NCI-H82 treated with DMSO at 0.1 percent for 48 hours (cell line): ENCODE measurements at regions not wholly inside any gene's neighbourhood (a gene's known extent, or its start where the extent isn't known, plus 50 kb on each side); places are given as distances from the start of the nearest gene placed in this dataset.
"Not testable (repeated sequence)": the region's sequence is repeated elsewhere in the genome, so short reads cannot be mapped to it uniquely, and the experiment has no call there.

Source experiments
- DNase-seq: peaks from one replicate; lab custom pipeline; 2025; ENCODE audit not compliant: unreplicated experiment; lab: John Stamatoyannopoulos, UW

DNA sequence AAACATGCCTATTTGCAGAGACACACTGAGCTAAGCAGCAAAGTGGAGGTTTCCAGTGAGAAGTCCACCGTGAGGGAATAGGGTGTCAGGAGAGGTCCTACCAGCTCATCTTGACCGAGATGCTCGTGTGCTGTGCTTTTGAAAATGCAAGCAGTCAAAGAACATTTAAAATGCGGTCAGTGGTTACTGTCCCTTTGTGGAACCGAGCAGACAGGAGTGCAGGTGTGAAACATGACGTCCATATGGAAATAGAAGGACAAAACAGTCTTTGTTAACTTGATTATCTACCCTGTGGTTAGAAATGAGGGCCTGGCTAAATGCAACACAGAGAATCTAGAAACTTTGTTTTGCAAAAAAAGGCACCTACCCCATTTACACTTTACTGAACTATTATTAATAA, 473.3 kb downstream of the SPATA31A6 start:
- not testable (repeated sequence) for DNase-seq

DNA sequence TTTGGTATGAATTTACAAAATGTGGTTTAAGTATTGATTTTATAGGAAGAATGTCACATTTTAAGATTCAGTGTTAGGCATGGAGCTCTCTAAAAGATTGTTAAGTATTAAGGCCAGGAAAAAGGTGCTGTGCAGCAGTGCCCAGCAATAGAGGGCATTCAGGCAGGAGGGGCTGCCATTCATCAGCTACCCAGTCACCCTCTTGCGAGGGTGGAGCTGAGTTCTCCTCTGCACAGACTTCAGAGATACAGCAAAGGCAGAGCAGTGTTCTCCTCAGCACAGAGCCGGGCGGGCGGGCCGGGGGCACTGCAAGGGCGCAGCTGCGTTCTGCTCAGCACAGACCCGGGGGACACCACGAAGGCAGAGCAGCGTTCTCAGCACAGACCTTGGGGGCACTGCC, 474.0 kb downstream of the SPATA31A6 start:
- not testable (repeated sequence) for DNase-seq

DNA sequence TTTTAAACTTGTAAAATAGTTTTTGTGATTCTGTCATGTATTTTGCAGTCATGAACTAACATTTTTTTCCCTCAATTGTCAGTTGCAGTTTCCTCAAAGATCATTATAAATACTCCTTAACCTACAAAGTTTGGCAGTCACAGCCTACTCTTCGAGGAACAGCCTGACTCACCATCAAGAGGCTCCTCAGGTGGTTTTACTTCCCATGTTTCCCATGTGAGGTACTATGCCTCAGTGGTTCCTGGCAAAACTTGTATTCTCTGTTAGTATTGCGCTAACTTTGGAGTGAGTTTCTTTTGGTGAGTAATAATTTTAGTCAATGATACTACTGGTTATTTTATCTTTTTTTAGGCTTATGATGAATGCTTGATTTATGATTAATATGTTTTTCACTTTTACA, 513.7 kb downstream of the SPATA31A6 start:
- not testable (repeated sequence) for DNase-seq

DNA sequence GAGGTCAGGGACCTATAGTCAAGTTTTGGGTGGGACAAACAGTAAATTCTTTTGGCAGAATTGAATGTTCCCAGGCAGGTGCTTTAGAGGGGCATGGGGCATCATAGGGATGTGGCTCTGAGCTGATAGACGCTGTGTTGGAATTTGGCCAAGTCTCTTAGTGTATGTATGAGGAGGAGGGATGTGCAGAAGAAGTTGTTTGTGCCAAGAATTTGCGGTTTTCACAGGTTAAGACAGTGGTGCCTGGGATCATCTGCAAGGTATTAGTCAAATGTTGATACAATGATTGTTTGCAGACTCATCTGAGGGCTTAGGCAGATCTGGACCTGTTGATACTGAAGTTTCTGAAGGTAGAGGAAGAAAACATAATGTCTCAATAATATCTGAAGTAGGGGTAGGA, 519.4 kb downstream of the SPATA31A6 start:
- DNase-seq: not testable (repeated sequence)

GRCh38 chr9:42724841-42725835, 541.7 kb downstream of the SPATA31A6 start:
- not testable (repeated sequence) for DNase-seq

DNA sequence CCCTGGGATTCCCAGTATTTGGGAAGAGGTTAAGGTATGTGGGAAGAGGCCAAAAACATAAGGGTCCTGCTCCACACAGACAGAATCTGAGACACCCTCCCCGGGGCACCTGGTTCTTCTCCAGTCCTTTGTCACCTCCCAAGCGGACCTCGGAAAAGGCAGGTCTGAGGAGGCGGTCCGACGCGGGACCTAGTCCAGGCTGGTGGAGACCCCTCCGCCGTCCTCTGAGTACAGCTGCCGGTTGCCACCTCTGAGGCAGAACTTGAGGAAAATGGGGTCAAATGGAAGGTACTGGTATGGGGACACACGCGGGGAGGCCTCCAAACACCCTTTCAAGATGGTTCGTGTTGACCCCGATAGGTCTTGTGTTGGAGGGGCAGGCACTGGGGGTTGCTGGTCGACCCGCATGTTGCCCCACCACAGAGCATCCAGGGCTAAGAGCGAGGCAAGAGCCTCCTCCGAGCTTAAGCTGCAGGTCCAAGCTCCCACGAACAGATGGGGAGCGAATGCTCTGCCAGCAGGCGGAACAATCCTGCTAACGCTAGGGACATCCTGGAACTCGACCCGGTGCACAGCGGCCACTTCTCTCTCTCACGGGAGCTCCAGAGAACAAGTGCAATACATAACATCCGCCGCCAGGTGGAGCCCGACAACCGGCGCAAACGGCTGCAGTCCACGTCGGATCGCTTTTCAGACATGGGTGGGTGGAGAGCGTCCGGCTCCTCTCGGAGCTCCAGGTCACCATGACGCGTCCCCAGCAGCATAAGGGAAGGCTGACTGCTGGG, 559.8 kb downstream of the SPATA31A6 start:
- DNase-seq: peak; percentile 45

DNA sequence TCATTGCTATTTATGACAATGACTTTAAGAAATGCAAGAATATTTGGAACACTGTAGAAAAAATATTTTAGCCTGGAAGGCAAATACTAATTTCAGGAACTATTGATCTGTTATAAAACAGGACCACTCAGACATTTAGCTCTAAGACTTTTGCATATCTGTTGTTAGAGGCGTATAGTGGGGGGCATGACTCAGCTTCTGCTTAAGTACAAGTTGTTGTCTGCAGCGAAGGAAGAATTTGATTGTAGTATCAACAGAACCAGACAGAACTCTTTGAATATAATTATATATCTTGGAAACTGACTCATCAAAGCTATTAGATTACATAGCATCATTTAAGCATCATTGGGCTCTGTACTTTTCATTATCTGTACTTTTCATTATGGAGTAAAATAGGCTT, 573.8 kb downstream of the SPATA31A6 start:
- not testable (repeated sequence) for DNase-seq

GRCh38 chr9:42759320-42759719, 575.9 kb downstream of the SPATA31A6 start:
- not testable (repeated sequence) for DNase-seq

- DNase-seq: not testable (repeated sequence)
These were observed 598.7 kb downstream of the SPATA31A6 start for GRCh38 chr9:42782201-42782600.

- DNase-seq: not testable (repeated sequence)
These were observed 609.3 kb downstream of the SPATA31A6 start for GRCh38 chr9:42792725-42793124.

DNA sequence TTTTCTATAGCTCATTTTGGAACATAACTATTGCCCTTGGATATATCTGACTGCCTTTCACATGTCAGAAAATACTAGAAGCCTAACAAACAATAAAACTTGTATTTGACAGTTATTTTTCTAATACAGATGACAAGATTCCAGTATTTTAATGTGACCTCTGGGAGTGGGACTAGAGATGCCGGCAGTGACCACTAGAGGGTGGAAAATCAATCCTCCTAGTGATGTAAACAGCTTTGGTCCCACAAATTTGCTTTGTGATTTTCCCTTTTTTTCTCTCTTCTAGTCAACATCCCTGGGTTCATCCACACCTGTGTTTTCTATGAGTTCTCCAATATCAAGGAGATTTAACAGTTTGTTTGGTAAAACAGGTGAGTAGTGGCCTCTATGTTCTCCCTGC, 615.1 kb downstream of the SPATA31A6 start:
- DNase-seq: not testable (repeated sequence)

DNA sequence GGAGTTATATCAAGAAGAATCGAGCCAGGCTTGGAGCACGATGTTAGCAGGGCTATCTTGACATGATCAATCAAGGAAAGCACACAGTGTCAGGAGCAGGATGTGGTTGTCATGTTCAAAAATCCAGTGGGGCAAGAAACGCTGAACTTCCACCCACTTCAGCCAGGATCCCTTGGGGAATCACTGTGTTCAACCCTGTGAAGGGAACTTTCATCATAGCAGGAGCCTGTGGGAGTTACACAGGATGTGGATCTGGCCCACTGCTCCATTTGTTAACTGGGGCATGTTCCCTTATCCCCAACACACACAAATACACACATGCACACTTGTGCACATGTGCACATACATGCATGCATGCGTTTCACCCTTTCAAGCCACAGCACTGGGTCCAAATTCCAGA, 619.3 kb downstream of the SPATA31A6 start:
- not testable (repeated sequence) for DNase-seq

GRCh38 chr9:42806674-42807073, 623.2 kb downstream of the SPATA31A6 start:
- not testable (repeated sequence) for DNase-seq

- DNase-seq: not testable (repeated sequence)
These were observed 638.0 kb downstream of the SPATA31A6 start for GRCh38 chr9:42821468-42821867.

DNA sequence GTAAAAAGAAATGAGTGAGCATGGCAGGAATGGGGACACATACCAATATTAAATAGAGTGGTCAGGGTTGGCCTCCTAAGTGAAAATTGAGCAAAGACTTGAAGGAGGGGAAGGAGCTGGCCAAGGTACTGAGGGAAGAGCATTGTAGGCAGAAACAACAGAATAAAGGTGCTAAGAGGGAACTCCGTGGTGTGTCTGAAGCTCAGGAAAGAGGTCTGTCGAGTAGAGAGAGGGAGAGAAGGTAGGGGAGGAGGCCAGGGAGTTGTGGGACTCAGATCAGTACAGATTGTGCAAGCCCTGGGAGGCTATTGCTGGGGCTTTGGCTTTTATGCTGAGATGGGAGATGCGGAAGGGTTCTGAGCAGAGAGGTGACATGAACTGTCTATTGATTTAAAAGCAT, 664.7 kb downstream of the SPATA31A6 start:
- DNase-seq: not testable (repeated sequence)

- not testable (repeated sequence) for DNase-seq
These were observed 667.6 kb downstream of the SPATA31A6 start for GRCh38 chr9:42850896-42851693.

GRCh38 chr9:42851701-42852100, 668.2 kb downstream of the SPATA31A6 start:
- not testable (repeated sequence) for DNase-seq

- peak; percentile 0 for DNase-seq
These were observed 668.9 kb downstream of the SPATA31A6 start for GRCh38 chr9:42852133-42852930.

GRCh38 chr9:42860133-42860532, 676.7 kb downstream of the SPATA31A6 start:
- not testable (repeated sequence) for DNase-seq

- not testable (repeated sequence) for DNase-seq
These were observed 679.0 kb downstream of the SPATA31A6 start for GRCh38 chr9:42862465-42862864.
